ENCODE measurements at regions not wholly inside any gene's neighbourhood (a gene's known extent, or its start where the extent isn't known, plus 50 kb on each side); places are given as distances from the start of the nearest gene placed in this dataset.

DNA sequence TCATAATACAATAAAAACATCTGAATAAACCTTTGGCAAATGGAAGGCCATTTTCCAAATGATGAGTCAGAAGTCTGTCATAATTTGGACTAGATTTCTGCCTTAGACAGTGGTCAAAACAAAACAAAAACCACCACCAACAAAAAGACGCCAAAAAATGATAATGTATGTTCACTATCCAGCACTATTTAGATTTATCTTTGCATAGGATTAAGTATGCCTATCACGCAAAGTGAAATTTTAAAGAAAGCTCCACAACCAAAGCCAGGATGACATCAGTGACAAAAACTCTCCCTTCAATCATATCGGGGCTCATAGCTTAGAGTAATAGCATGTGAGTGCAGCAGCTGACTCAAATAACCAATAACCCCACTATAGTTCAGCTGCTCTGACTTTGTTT is 201.9 kb downstream of the MOXD1 start:
- H3K4me3 ChIP-seq (ENCODE audit: low read depth, poor library complexity, severe bottlenecking) = no peak overlapping the region
- intact Hi-C loops (cut with DNase I; ENCODE audit: low total_unique reads) = no loop called here
- 61 to 66% methylated on average over 3 of the region's 3 CpGs for WGBS, 2 donors
- DNase-seq (ENCODE audit: low spot score in 2 of 2) = no peak
- TF ChIP-seq, protein P1, sequence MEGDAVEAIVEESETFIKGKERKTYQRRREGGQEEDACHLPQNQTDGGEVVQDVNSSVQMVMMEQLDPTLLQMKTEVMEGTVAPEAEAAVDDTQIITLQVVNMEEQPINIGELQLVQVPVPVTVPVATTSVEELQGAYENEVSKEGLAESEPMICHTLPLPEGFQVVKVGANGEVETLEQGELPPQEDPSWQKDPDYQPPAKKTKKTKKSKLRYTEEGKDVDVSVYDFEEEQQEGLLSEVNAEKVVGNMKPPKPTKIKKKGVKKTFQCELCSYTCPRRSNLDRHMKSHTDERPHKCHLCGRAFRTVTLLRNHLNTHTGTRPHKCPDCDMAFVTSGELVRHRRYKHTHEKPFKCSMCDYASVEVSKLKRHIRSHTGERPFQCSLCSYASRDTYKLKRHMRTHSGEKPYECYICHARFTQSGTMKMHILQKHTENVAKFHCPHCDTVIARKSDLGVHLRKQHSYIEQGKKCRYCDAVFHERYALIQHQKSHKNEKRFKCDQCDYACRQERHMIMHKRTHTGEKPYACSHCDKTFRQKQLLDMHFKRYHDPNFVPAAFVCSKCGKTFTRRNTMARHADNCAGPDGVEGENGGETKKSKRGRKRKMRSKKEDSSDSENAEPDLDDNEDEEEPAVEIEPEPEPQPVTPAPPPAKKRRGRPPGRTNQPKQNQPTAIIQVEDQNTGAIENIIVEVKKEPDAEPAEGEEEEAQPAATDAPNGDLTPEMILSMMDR (IDR thresholded peaks at IDR 0.05) = no peak
- no peak for TF ChIP-seq POLR2A (IDR thresholded peaks at IDR 0.05)

DNA sequence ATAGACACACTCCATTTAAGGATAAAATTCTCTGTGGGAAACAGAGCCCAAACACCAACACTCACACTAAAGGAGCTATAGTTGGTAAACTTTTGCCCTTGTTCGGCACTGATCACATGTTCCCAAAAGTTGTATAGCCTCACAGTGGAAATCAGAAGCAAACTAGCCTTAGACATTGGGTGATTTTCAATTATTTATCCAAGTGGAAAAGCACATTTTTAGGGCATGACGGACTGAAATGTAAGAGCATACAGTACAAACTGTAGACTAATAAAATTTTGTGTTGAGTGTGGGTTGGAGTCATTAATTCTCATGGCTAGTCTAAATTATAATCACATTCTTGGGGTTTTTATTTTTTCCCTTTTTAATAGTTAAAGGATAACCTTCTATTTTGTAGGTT is 202.4 kb downstream of the MOXD1 start:
- DNase-seq (ENCODE audit: low spot score in 2 of 2) = no peak
- intact Hi-C loops (cut with DNase I; ENCODE audit: low total_unique reads) = no loop called here
- WGBS, 2 donors = 62 to 77% methylated on average over 2 of the region's 2 CpGs
- TF ChIP-seq, protein P1 (IDR thresholded peaks at IDR 0.05) = no peak
- no peak for TF ChIP-seq POLR2A (IDR thresholded peaks at IDR 0.05)
- no peak overlapping the region for H3K4me3 ChIP-seq (ENCODE audit: low read depth, poor library complexity, severe bottlenecking)

DNA sequence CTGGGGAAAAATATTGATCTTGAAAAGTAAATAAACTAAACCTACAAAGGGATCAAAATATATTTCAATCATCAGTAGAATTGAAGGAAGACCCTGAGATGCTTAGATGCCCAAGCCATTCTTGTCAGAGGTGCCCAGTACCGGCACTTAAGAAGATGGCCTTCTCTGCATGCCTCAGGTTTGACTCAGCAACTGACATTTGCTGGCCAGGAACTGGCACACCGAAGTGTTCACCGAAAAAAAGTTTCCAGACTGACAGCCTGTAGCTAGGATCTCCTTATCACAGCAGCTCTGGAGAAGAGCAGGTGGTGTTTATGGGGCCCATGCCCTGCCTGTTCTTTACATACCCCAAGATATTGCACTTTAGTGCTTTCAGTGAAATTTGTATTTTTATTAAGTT is 203.2 kb downstream of the MOXD1 start:
- intact Hi-C loops (cut with DNase I; ENCODE audit: low total_unique reads) = no loop called here
- no peak overlapping the region for H3K4me3 ChIP-seq (ENCODE audit: low read depth, poor library complexity, severe bottlenecking)
- TF ChIP-seq POLR2A (IDR thresholded peaks at IDR 0.05) = no peak
- TF ChIP-seq, protein P1 (IDR thresholded peaks at IDR 0.05) = no peak
- no peak for DNase-seq (ENCODE audit: low spot score in 2 of 2)
- WGBS, 2 donors = 68 to 86% methylated on average over 3 of the region's 3 CpGs

DNA sequence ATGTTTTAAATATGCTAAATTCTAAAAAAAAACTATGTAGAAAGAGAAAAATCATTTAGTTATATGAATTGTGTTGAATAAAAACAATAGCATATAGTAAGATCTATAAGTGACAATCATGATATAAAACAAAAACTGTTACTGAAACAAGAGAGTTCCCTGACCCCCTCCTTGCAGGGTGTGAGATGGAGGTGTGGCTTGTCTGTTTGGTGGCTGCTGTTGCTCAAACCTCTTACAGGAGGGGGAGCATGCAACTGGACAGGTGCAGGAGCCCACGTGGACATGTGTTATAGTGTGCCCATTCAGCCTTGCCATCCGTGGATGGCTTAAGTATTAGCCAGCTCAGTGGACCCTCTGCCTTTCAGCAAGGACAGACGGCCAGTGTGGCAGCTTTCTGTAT is 206.7 kb downstream of the MOXD1 start:
- DNase-seq (ENCODE audit: low spot score in 2 of 2) = no peak
- no peak overlapping the region for H3K4me3 ChIP-seq (ENCODE audit: low read depth, poor library complexity, severe bottlenecking)
- TF ChIP-seq, protein P1 (IDR thresholded peaks at IDR 0.05) = no peak
- 79 to 85% methylated on average over 3 of the region's 3 CpGs for WGBS, 2 donors
- intact Hi-C loops (cut with DNase I; ENCODE audit: low total_unique reads) = no loop called here

DNA sequence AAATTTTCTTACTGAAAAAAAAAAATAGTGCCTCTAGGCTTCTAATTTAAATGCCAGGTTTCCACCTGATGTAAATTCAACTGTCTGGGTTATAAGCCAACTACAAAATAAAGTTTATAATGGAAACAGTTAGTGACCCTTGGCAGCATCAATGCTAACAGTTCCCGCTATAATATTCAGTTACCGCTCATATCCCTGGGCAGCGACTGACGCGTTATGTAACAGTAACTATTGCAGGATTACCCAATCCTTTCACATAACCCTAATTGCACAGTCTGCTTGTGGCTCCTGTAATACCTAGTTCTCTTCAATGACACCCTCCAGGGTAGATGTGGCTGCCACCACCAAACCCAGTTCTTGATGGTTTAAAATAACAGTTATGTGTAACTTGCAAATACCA is 208.6 kb downstream of the MOXD1 start:
- no peak for DNase-seq (ENCODE audit: low spot score in 2 of 2)
- TF ChIP-seq, protein P1 (IDR thresholded peaks at IDR 0.05) = no peak
- no peak for TF ChIP-seq POLR2A (IDR thresholded peaks at IDR 0.05)
- intact Hi-C loops (cut with DNase I; ENCODE audit: low total_unique reads) = no loop called here
- H3K4me3 ChIP-seq (ENCODE audit: low read depth, poor library complexity, severe bottlenecking) = no peak overlapping the region
- 78 to 79% methylated on average over 5 of the region's 5 CpGs for WGBS, 2 donors

DNA sequence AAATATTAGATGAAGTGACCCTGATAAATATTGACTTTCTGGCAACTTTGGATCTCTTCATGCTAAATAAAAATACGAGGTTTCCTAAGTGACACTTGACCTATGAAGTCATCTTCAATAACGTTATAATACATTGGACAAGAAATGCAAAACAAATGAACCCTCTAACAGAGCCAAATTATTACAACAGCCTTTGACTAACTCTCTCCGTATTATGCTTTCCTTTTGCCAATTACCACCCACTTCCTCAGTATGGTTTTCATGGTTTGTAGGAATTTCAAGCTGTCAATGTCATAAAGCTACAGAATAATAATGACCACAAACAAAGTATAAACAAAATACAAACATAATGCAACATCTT is 210.5 kb downstream of the MOXD1 start:
- TF ChIP-seq, protein P1 (IDR thresholded peaks at IDR 0.05) = no peak
- no peak for TF ChIP-seq POLR2A (IDR thresholded peaks at IDR 0.05)
- no peak overlapping the region for H3K4me3 ChIP-seq (ENCODE audit: low read depth, poor library complexity, severe bottlenecking)
- WGBS, 2 donors = 29 to 33% methylated on average over 3 of the region's 3 CpGs
- intact Hi-C loops (cut with DNase I; ENCODE audit: low total_unique reads) = no loop called here
- DNase-seq (ENCODE audit: low spot score in 2 of 2) = no peak

Measured in lower leg skin (tissue), 4 donors.